H1 (cell line): ENCODE measurements at regions not wholly inside any gene's neighbourhood (a gene's known extent, or its start where the extent isn't known, plus 50 kb on each side); places are given as distances from the start of the nearest gene placed in this dataset.

Experiments
- CTCF ChIA-PET: fragments of 300-600 bp; sonication (Branson Sonifier 250); formaldehyde crosslinking; loops from one replicate; lab custom pipeline; 2021; ENCODE audit not compliant: partially characterized antibody; lab: Charles Lee
- POLR2A ChIA-PET: fragments of 300-600 bp; sonication (Branson Sonifier 250); formaldehyde crosslinking; loops from one replicate; lab custom pipeline; 2021; ENCODE audit warnings: inconsistent platforms; ENCODE audit not compliant: partially characterized antibody; lab: Charles Lee
- DNase-seq, 2 experiments: peaks; one replicate each; pipeline versions ENCODE4 v3.0.0 to v3.0.0-alpha.2; 2010 to 2022; ENCODE audit warnings: low spot score in 2 of 2, low read depth in 1 of 2, mixed read lengths in 1 of 2
- FAIRE-seq: peaks from 2 replicates; lab custom pipeline; 2011; peaks lifted over from hg19 to GRCh38; lab: Jason Lieb, UNC
- H2AFZ ChIP-seq: 2 replicates; pipeline ENCODE4 v1.8.1; 2012; ENCODE audit warnings: low read length, inconsistent platforms
- H2AK5ac ChIP-seq: 2 replicates; pipeline ENCODE4 v1.6.1; 2013; ENCODE audit warnings: low read depth, low read length
- H2BK120ac ChIP-seq: replicated peaks from 2 replicates; pipeline ENCODE3; 2013; ENCODE audit warnings: low read depth, low read length, inconsistent platforms
- H2BK12ac ChIP-seq: 2 replicates; pipeline ENCODE4 v1.6.1; 2013; ENCODE audit warnings: low read depth, low read length
- H2BK15ac ChIP-seq: 2 replicates; pipeline ENCODE4 v1.6.1; 2013; ENCODE audit warnings: low read length
- H2BK20ac ChIP-seq: 2 replicates; pipeline ENCODE4 v1.6.1; 2013; ENCODE audit warnings: low read length
- H2BK5ac ChIP-seq: 2 replicates; pipeline ENCODE4 v1.6.1; 2013; ENCODE audit warnings: low read depth, low read length
- H3K14ac ChIP-seq: 2 replicates; pipeline ENCODE4 v1.6.1; 2013; ENCODE audit warnings: inconsistent platforms; ENCODE audit not compliant: insufficient read length
- H3K18ac ChIP-seq: 2 replicates; pipeline ENCODE4 v1.6.1; 2013; ENCODE audit warnings: low read length; ENCODE audit errors: extremely low read depth
- H3K23ac ChIP-seq: 2 replicates; pipeline ENCODE4 v1.6.1; 2013; ENCODE audit warnings: inconsistent platforms; ENCODE audit not compliant: insufficient read length
- H3K23me2 ChIP-seq: 2 replicates; pipeline ENCODE4 v1.6.1; 2013; ENCODE audit warnings: low read depth, low read length
- H3K27ac ChIP-seq: 2 replicates; pipeline ENCODE4 v1.6.1; 2011; ENCODE audit warnings: low read depth, low read length, inconsistent platforms
- H3K27me3 ChIP-seq, 4 experiments: replicated peaks in 1 of 4; 1 replicate in 1 of 4; 2 replicates in 3 of 4; pipeline versions ENCODE4 v1.6.1 to v1.8.1; 2011 to 2013; ENCODE audit warnings: low read length in 3 of 4, mild to moderate bottlenecking in 3 of 4, inconsistent platforms in 2 of 4, mixed read lengths in 2 of 4, moderate library complexity in 1 of 4; ENCODE audit not compliant: control insufficient read depth in 3 of 4, insufficient read depth in 3 of 4; ENCODE audit errors: extremely low read depth in 1 of 4
- H3K36me3 ChIP-seq, 4 experiments: 2 replicates each; pipeline versions ENCODE4 v1.6.1 to v1.8.1; 2011 to 2013; ENCODE audit warnings: mild to moderate bottlenecking in 4 of 4, low read length in 3 of 4, moderate library complexity in 2 of 4, control low read depth in 1 of 4, inconsistent platforms in 1 of 4; ENCODE audit not compliant: insufficient read depth in 4 of 4, control insufficient read depth in 2 of 4
- H3K4ac ChIP-seq: replicated peaks from 2 replicates; pipeline ENCODE3; 2013; ENCODE audit warnings: low read length, low read depth, mixed read lengths, inconsistent platforms; ENCODE audit not compliant: insufficient read length
- H3K4me1 ChIP-seq, 4 experiments: replicated peaks in 1 of 4; 1 replicate in 1 of 4; 2 replicates in 3 of 4; pipeline versions ENCODE4 v1.6.1 to v1.8.1; 2011 to 2013; ENCODE audit warnings: low read length in 3 of 4, inconsistent platforms in 2 of 4, mixed read lengths in 1 of 4; ENCODE audit not compliant: insufficient read depth in 4 of 4, control insufficient read depth in 3 of 4
- H3K4me2 ChIP-seq, 2 experiments: 2 replicates each; pipeline versions ENCODE4 v1.6.1 to v1.8.1; 2011 to 2013; ENCODE audit warnings: low read depth in 2 of 2, low read length in 2 of 2, control low read depth in 1 of 2, inconsistent platforms in 1 of 2, mild to moderate bottlenecking in 1 of 2; ENCODE audit not compliant: insufficient read depth in 1 of 2
- H3K4me3 ChIP-seq, 4 experiments: fragments of 200-600, 300-600 bp in 1 of 4; sonication (generic), shearing (Covaris generic), sonication (Bioruptor Twin) in 1 of 4; 2 replicates each; pipeline versions ENCODE4 v1.5.1 to v1.8.1; 2011 to 2016; ENCODE audit warnings: low read length in 4 of 4, low read depth in 3 of 4, control low read depth in 2 of 4, inconsistent platforms in 2 of 4, mild to moderate bottlenecking in 2 of 4, mixed read lengths in 1 of 4, moderate library complexity in 1 of 4; ENCODE audit not compliant: insufficient read depth in 2 of 4; ENCODE audit errors: extremely low read depth in 1 of 4
- H3K56ac ChIP-seq: replicated peaks from 2 replicates; pipeline ENCODE3; 2013; ENCODE audit warnings: low read depth, mild to moderate bottlenecking, mixed read lengths, low read length, inconsistent platforms; ENCODE audit not compliant: insufficient read length
- H3K79me1 ChIP-seq: 2 replicates; pipeline ENCODE4 v1.6.1; 2013; ENCODE audit warnings: low read depth, low read length, control low read depth
- H3K79me2 ChIP-seq, 2 experiments: 2 replicates each; pipeline versions ENCODE4 v1.6.1 to v1.8.1; 2012 to 2013; ENCODE audit warnings: low read length in 2 of 2, mild to moderate bottlenecking in 2 of 2, inconsistent platforms in 1 of 2; ENCODE audit not compliant: insufficient read depth in 2 of 2, control insufficient read depth in 1 of 2
- H3K9ac ChIP-seq, 4 experiments: replicated peaks in 1 of 4; 1 replicate in 1 of 4; 2 replicates in 3 of 4; pipeline versions ENCODE4 v1.6.1 to v1.8.1; 2011 to 2013; ENCODE audit warnings: low read depth in 3 of 4, low read length in 3 of 4, control low read depth in 2 of 4, mild to moderate bottlenecking in 2 of 4, moderate library complexity in 2 of 4, inconsistent platforms in 1 of 4; ENCODE audit errors: extremely low read depth in 1 of 4
- H3K9me3 ChIP-seq, 2 experiments: 2 replicates each; pipeline versions ENCODE4 v1.6.1 to v1.8.1; 2012 to 2013; ENCODE audit warnings: mild to moderate bottlenecking in 2 of 2, moderate library complexity in 2 of 2, control low read depth in 1 of 2, inconsistent platforms in 1 of 2, low read depth in 1 of 2, low read length in 1 of 2, mixed read lengths in 1 of 2; ENCODE audit not compliant: insufficient read depth in 2 of 2
- H4K20me1 ChIP-seq, 2 experiments: replicated peaks in 1 of 2; 2 replicates each; pipeline versions ENCODE3 to v1.8.1; 2011 to 2013; ENCODE audit warnings: inconsistent platforms in 2 of 2, low read length in 2 of 2, mild to moderate bottlenecking in 1 of 2; ENCODE audit not compliant: insufficient read depth in 2 of 2, control insufficient read depth in 1 of 2
- H4K5ac ChIP-seq: 2 replicates; pipeline ENCODE4 v1.6.1; 2013; ENCODE audit warnings: low read length, low read depth, mixed read lengths, inconsistent platforms; ENCODE audit not compliant: insufficient read length
- H4K8ac ChIP-seq: 2 replicates; pipeline ENCODE4 v1.8.0; 2013; ENCODE audit warnings: mild to moderate bottlenecking, moderate library complexity, low read length, inconsistent platforms; ENCODE audit not compliant: insufficient read depth; ENCODE audit errors: extremely low read depth
- H4K91ac ChIP-seq: replicated peaks from 2 replicates; pipeline ENCODE3; 2013; ENCODE audit warnings: low read length, mixed read lengths, inconsistent platforms; ENCODE audit not compliant: insufficient read length
- ATF3 ChIP-seq: IDR thresholded peaks from 2 replicates; pipeline ENCODE4 v1.6.1; 2011; ENCODE audit warnings: low read depth, mild to moderate bottlenecking, low read length; ENCODE audit not compliant: insufficient read depth
- KDM4A ChIP-seq: IDR thresholded peaks from one replicate; pipeline ENCODE4 v1.7.1; 2012; ENCODE audit warnings: low read depth, mild to moderate bottlenecking, moderate library complexity, low read length, inconsistent platforms; ENCODE audit not compliant: severe bottlenecking
- POLR2A ChIP-seq, 2 experiments: IDR thresholded peaks; 1 replicate in 1 of 2; 2 replicates in 1 of 2; pipeline ENCODE4 v1.6.1; 2011; ENCODE audit warnings: low read depth in 2 of 2, low read length in 2 of 2, mild to moderate bottlenecking in 2 of 2; ENCODE audit errors: control extremely low read depth in 1 of 2
- SIN3A ChIP-seq, 2 experiments: IDR thresholded peaks in 1 of 2; conservative IDR thresholded peaks in 1 of 2; 2 replicates each; pipeline ENCODE4 v1.6.1; 2011 to 2012; ENCODE audit warnings: low read length in 2 of 2, improper control_type of control experiment in 1 of 2, low read depth in 1 of 2, mild to moderate bottlenecking in 1 of 2
- TEAD4 ChIP-seq: IDR thresholded peaks from 2 replicates; pipeline ENCODE4 v1.6.1; 2012; ENCODE audit warnings: low read depth, low read length, inconsistent platforms, mixed read lengths
- YY1 ChIP-seq: IDR thresholded peaks from 2 replicates; pipeline ENCODE4 v1.6.1; 2011; ENCODE audit warnings: low read depth, mild to moderate bottlenecking, low read length
- WGBS, 2 experiments: shearing (Covaris generic) in 1 of 2; methylation state at CpG; one replicate each; pipeline versions ENCODE4 v1.1.6 to v1.1.7; 2013 to 2015; ENCODE audit warnings: low lambda C conversion rate in 2 of 2, mixed read lengths in 2 of 2, inconsistent platforms in 1 of 2, low coverage in 1 of 2, missing lambda C conversion rate in 1 of 2; ENCODE audit not compliant: insufficient replicate concordance in 2 of 2, insufficient coverage in 1 of 2, insufficient read length in 1 of 2; ENCODE audit errors: extremely low coverage in 1 of 2, missing lambda C conversion rate in 1 of 2; 5-methylcytosine and 5-hydroxymethylcytosine counted together
- TF ChIP-seq, protein P1 (sequence below): IDR thresholded peaks from 2 replicates; pipeline ENCODE4 v1.6.1; 2012; ENCODE audit warnings: inconsistent platforms

DNA sequence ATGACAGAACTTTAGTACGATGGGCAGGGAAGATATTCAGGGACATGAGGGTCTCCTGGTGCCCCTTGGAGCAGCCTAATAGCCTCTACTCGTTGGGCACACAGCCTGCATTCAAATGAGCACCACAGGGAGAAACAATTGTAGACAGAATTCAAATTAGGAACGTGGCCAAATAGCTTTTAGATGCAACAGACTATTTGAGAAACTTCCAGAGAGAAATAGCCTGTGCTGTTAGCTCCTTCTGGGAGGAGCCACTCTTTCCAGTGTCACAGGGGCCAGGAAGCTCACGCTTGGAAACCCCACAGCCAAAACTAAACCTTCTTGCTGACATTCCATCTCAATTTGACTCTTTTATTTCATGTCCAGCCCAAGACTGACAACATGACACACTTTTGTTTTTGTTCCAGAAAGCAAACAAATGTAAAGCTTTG, 114.5 kb downstream of the RPAP3 start:
- no peak overlapping the region for H3K23ac ChIP-seq
- ChIA-PET CTCF (interaction anchor here (1.0 to 1.5 kb wide), 4 partner anchors 28 to 95 kb away, joined by 3 to 4 read pairs (median 3); no protein-coding TSS in a partner anchor), POLR2A (interaction anchor here (0.7 kb wide), 1 partner anchor 95 kb away, joined by 3 read pairs; no protein-coding TSS in a partner anchor)
- no peak overlapping the region for H4K8ac ChIP-seq
- TF ChIP-seq, protein P1, sequence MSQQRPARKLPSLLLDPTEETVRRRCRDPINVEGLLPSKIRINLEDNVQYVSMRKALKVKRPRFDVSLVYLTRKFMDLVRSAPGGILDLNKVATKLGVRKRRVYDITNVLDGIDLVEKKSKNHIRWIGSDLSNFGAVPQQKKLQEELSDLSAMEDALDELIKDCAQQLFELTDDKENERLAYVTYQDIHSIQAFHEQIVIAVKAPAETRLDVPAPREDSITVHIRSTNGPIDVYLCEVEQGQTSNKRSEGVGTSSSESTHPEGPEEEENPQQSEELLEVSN: no peak
- no peak for TF ChIP-seq KDM4A
- TF ChIP-seq YY1: no peak
- no peak for TF ChIP-seq ATF3
- TF ChIP-seq SIN3A (conservative IDR thresholded peaks at IDR 0.05 in 1 of 2, IDR thresholded peaks at IDR 0.05 in 1 of 2; ENCODE audit: low read depth in 1 of 2, low read length in 2 of 2): no peak
- TF ChIP-seq TEAD4: no peak
- TF ChIP-seq POLR2A (IDR thresholded peaks at IDR 0.05; ENCODE audit: control extremely low read depth in 1 of 2, low read depth in 2 of 2, low read length in 2 of 2): no peak
- no peaks in the 10 kb centered on the region for H4K20me1 ChIP-seq
- no peaks in the 10 kb centered on the region for H3K79me2 ChIP-seq
- no peak overlapping the region for H2BK5ac ChIP-seq
- no peak overlapping the region for H2BK120ac ChIP-seq
- 63% methylated on average over 4 of the region's 4 CpGs; no CpG with 5 or more reads in 1 of the 2 experiments for WGBS, 2 experiments
- no peak overlapping the region for H3K4ac ChIP-seq
- no peak overlapping the region for H3K56ac ChIP-seq
- H3K23me2 ChIP-seq: no peaks in the 10 kb centered on the region; the same call in 1 of the 2 replicates
- no peak overlapping the region for H2BK20ac ChIP-seq
- no peak overlapping the region for H2AK5ac ChIP-seq
- no peak overlapping the region for H4K91ac ChIP-seq
- no peaks in the 10 kb centered on the region for H3K9me3 ChIP-seq
- no peaks in the 10 kb centered on the region for H3K36me3 ChIP-seq
- H3K9ac ChIP-seq: no peak overlapping the region
- no peak overlapping the region for H3K4me2 ChIP-seq
- H3K18ac ChIP-seq: no peak overlapping the region
- no peak overlapping the region for H3K27ac ChIP-seq
- no peak overlapping the region for H3K4me3 ChIP-seq
- no peak overlapping the region for H4K5ac ChIP-seq
- H2AFZ ChIP-seq: no peak overlapping the region
- H3K27me3 ChIP-seq: no peaks in the 10 kb centered on the region
- no peak for DNase-seq
- no peak for FAIRE-seq
- H2BK12ac ChIP-seq: no peak overlapping the region
- H3K79me1 ChIP-seq: no peaks in the 10 kb centered on the region; the same call in 1 of the 2 replicates
- no peak overlapping the region for H2BK15ac ChIP-seq
- no peaks in the 10 kb centered on the region; a peak in 1 of 7 replicates for H3K4me1 ChIP-seq
- H3K14ac ChIP-seq: no peak overlapping the region
